ENCODE measurements at regions not wholly inside any gene's neighbourhood (a gene's known extent, or its start where the extent isn't known, plus 50 kb on each side); places are given as distances from the start of the nearest gene placed in this dataset.
A peak's percentile ranks its signal among the peaks of the same experiment; 100 is the strongest.

DNA sequence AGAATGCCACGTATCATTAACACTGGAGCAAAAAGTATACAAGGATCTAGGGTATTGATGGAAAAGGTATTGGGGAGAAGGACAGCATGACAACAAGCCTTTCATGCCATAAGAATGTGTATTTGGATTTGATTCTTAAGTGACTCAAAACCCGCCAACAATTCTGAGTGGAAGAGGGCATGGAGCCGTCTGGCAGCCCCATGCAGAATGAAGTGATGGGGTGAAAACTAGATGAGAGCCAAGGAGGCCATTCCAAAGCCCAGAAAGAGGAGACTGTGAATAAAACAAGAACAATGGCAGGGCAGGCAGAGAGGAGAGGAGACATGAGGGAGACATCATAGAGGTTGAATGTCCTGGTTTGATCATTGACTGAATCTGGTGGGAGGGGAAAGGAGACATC, 272.3 kb upstream of the WWC1 start:
- peaks cover 29% of the 10 kb centered on the region for H3K27me3 Mint-ChIP-seq (ENCODE audit: insufficient read depth)
- TF ChIP-seq, protein P1, sequence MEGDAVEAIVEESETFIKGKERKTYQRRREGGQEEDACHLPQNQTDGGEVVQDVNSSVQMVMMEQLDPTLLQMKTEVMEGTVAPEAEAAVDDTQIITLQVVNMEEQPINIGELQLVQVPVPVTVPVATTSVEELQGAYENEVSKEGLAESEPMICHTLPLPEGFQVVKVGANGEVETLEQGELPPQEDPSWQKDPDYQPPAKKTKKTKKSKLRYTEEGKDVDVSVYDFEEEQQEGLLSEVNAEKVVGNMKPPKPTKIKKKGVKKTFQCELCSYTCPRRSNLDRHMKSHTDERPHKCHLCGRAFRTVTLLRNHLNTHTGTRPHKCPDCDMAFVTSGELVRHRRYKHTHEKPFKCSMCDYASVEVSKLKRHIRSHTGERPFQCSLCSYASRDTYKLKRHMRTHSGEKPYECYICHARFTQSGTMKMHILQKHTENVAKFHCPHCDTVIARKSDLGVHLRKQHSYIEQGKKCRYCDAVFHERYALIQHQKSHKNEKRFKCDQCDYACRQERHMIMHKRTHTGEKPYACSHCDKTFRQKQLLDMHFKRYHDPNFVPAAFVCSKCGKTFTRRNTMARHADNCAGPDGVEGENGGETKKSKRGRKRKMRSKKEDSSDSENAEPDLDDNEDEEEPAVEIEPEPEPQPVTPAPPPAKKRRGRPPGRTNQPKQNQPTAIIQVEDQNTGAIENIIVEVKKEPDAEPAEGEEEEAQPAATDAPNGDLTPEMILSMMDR (conservative IDR thresholded peaks at IDR 0.05), result no peak
- Histone ChIP-seq H3K4me1 (ENCODE audit: control insufficient read depth, insufficient read depth, low read length) (no peaks in the 10 kb centered on the region), H3K9ac (ENCODE audit: extremely low read depth, low read length, poor library complexity, severe bottlenecking) (no peak overlapping the region), H3K9me3 (ENCODE audit: control insufficient read depth, low read length) (no peaks in the 10 kb centered on the region), H3K27ac (ENCODE audit: low read depth, low read length) (no peak overlapping the region), H3K36me3 (ENCODE audit: control insufficient read depth, insufficient read depth, low read length) (no peaks in the 10 kb centered on the region), H3K27me3 (ENCODE audit: control insufficient read depth, insufficient read depth, low read length, poor library complexity, severe bottlenecking) (no peaks in the 10 kb centered on the region), H3K4me3 (ENCODE audit: low read length) (no peak overlapping the region)
- DNase-seq, result no peak
- H3K27ac Mint-ChIP-seq, result no peak overlapping the region
- no peak overlapping the region for H3K4me3 Mint-ChIP-seq
- 93 to 100% methylated on average over 2 to 3 of the region's 3 CpGs for WGBS, 2 experiments (ENCODE audit: insufficient coverage in 1 of 2, insufficient read length in 1 of 2)
- H3K9me3 Mint-ChIP-seq, result no peaks in the 10 kb centered on the region
- no peaks in the 10 kb centered on the region for H3K36me3 Mint-ChIP-seq (ENCODE audit: low read depth)
- peaks cover 3% of the 10 kb centered on the region for H3K4me1 Mint-ChIP-seq

DNA sequence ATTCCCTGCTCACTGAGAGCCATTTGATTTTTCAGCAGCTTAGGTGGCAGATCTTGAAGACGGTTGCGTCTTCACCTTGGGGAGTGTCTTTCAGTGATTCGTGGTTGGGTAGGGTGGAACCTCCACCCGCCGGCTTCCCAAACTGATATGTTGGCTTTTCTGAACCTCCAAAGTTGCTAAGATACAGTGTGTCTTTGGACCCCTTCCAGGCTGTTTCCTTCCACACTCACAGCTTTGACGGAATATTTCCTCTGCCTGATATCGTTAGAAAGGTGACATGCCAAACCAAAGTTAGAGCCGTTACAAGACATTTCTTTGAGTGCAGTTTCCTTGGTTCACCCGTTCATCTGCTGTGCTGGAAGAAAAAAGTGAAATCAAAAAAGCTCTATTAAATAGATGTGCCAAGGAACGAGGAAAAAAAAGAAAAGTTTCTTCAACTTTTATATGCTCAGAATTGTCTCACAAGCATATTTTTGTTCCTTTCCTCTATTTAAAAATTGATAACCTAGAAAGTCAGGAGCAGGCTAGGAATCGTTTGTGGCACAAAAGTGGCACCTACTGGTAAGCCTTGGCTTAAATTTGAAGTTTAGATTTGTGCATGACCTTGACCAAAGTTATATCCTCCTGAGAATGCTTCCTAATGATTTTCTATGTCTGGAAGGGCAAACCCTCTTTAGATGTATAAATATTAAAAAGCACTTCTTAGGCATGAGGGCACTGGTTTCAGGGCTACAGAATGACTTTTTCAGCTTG, 270.7 kb upstream of the WWC1 start:
- Mint-ChIP-seq H3K4me3 (no peak overlapping the region), H3K9me3 (no peaks in the 10 kb centered on the region), H3K4me1 (peaks cover 3% of the 10 kb centered on the region), H3K27me3 (ENCODE audit: insufficient read depth) (peaks cover 25% of the 10 kb centered on the region), H3K27ac (no peak overlapping the region), H3K36me3 (ENCODE audit: low read depth) (no peaks in the 10 kb centered on the region)
- H3K9ac ChIP-seq (ENCODE audit: extremely low read depth, low read length, poor library complexity, severe bottlenecking), result no peak overlapping the region
- no peaks in the 10 kb centered on the region for H3K4me1 ChIP-seq (ENCODE audit: control insufficient read depth, insufficient read depth, low read length)
- no peak overlapping the region for H3K4me3 ChIP-seq (ENCODE audit: low read length)
- TF ChIP-seq, protein P1 (conservative IDR thresholded peaks at IDR 0.05), result peak; percentile 47
- no peaks in the 10 kb centered on the region for H3K27me3 ChIP-seq (ENCODE audit: control insufficient read depth, insufficient read depth, low read length, poor library complexity, severe bottlenecking)
- WGBS, 2 experiments (ENCODE audit: insufficient coverage in 1 of 2, insufficient read length in 1 of 2), result 90 to 92% methylated on average over 8 to 11 of the region's 11 CpGs
- no peaks in the 10 kb centered on the region for H3K36me3 ChIP-seq (ENCODE audit: control insufficient read depth, insufficient read depth, low read length)
- no peak for DNase-seq
- H3K27ac ChIP-seq (ENCODE audit: low read depth, low read length), result no peak overlapping the region
- H3K9me3 ChIP-seq (ENCODE audit: control insufficient read depth, low read length), result no peaks in the 10 kb centered on the region

DNA sequence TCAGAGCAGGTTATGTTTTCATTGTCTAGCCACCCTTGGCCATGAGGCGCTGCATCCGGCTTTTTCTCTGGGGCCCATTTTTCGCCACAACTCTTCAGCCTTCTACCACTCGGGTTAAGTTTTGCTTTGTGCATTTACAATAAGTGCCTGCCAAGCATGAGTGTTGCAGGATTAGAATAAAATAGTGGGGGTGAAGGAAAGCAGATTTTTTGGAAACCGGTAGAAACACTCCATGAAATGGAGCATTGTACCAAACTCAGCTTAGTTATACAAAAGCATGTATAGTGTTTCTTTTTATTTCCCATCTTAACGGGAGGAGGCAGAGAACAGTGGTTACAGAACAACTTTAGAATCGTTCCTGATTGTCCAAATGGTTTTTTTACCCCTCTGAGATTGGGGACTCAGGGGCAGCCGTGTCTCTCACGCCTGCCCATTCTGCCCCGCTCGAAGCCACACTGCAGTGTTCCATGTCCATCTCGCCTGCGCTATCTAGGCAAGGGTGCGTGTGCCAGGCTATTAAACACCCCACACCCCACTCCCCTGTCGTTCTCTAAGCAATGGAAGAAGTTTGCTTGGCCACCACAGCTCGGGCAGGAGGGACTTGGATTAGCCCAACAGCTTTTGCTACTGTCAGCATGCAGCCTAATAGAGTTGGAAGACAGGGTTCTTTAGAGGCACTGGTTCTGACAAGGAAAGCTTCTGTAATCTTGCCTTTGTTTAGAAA, 268.8 kb upstream of the WWC1 start:
- H3K36me3 ChIP-seq (ENCODE audit: control insufficient read depth, insufficient read depth, low read length), result no peaks in the 10 kb centered on the region
- H3K4me1 ChIP-seq (ENCODE audit: control insufficient read depth, insufficient read depth, low read length), result no peaks in the 10 kb centered on the region
- 91 to 93% methylated on average over 7 to 16 of the region's 16 CpGs for WGBS, 2 experiments (ENCODE audit: insufficient coverage in 1 of 2, insufficient read length in 1 of 2)
- Mint-ChIP-seq H3K36me3 (ENCODE audit: low read depth) (no peaks in the 10 kb centered on the region), H3K9me3 (no peaks in the 10 kb centered on the region), H3K4me1 (peaks cover 3% of the 10 kb centered on the region), H3K27ac (no peak overlapping the region), H3K27me3 (ENCODE audit: insufficient read depth) (peaks cover 12% of the 10 kb centered on the region), H3K4me3 (no peak overlapping the region)
- no peak for DNase-seq
- H3K27me3 ChIP-seq (ENCODE audit: control insufficient read depth, insufficient read depth, low read length, poor library complexity, severe bottlenecking), result no peaks in the 10 kb centered on the region
- H3K27ac ChIP-seq (ENCODE audit: low read depth, low read length), result no peak overlapping the region
- no peaks in the 10 kb centered on the region for H3K9me3 ChIP-seq (ENCODE audit: control insufficient read depth, low read length)
- H3K9ac ChIP-seq (ENCODE audit: extremely low read depth, low read length, poor library complexity, severe bottlenecking), result no peak overlapping the region
- no peak overlapping the region for H3K4me3 ChIP-seq (ENCODE audit: low read length)
- TF ChIP-seq, protein P1 (conservative IDR thresholded peaks at IDR 0.05), result no peak

All from endodermal cell (in vitro differentiated cells).